Transverse colon (tissue), 4 donors: ENCODE measurements at regions not wholly inside any gene's neighbourhood (a gene's known extent, or its start where the extent isn't known, plus 50 kb on each side); places are given as distances from the start of the nearest gene placed in this dataset.

Source experiments
- EP300 ChIP-seq: sonication (generic); formaldehyde crosslinking; IDR thresholded peaks from one replicate; pipeline ENCODE4 v1.6.1; 2017; ENCODE audit warnings: antibody characterized with exemption, low read depth
- POLR2A ChIP-seq: fragments of 450-650 bp; IDR thresholded peaks from one replicate; pipeline ENCODE4 v1.6.1; 2016; ENCODE audit warnings: antibody characterized with exemption, mild to moderate bottlenecking, moderate library complexity
- POLR2AphosphoS5 ChIP-seq, 3 donors: sonication (generic); formaldehyde crosslinking; IDR thresholded peaks; one replicate each; pipeline ENCODE4 v1.6.1; 2016; ENCODE audit warnings: antibody characterized with exemption in 3 of 3
- TF ChIP-seq, protein P1 (sequence below), 5 experiments: fragments of 200-600 bp in 3 of 5; fragments of 450-650 bp in 2 of 5; sonication (generic) in 3 of 5; IDR thresholded peaks; 1 replicate in 2 of 5; 2 replicates in 3 of 5; pipeline ENCODE4 v1.5.1; 2016 to 2017; ENCODE audit warnings: antibody characterized with exemption in 5 of 5, inconsistent platforms in 3 of 5, mild to moderate bottlenecking in 2 of 5, moderate library complexity in 1 of 5

DNA sequence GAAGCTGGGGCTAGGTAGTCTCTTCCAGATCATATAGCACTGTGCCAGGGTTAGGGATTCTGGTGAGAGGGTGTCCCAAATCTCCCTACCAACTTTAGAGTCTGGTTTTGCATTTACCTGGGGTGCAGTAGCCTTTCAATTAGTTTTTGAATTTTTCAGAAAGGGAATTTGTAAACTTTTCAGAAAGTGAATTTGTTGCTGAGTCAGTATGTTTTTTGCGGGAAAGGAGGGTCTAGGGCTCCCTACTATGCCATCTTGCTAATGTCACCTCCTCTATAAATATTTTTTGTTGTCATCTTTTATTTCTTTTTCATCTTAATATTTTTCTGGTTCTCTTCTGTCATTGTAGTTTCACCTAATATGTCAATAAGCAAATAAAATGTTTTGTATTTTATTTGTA, 95.8 kb upstream of the FAM98A start:
- TF ChIP-seq EP300 (no peak), POLR2A (no peak), POLR2AphosphoS5 (IDR thresholded peaks at IDR 0.05) (no peak)
- TF ChIP-seq, protein P1, sequence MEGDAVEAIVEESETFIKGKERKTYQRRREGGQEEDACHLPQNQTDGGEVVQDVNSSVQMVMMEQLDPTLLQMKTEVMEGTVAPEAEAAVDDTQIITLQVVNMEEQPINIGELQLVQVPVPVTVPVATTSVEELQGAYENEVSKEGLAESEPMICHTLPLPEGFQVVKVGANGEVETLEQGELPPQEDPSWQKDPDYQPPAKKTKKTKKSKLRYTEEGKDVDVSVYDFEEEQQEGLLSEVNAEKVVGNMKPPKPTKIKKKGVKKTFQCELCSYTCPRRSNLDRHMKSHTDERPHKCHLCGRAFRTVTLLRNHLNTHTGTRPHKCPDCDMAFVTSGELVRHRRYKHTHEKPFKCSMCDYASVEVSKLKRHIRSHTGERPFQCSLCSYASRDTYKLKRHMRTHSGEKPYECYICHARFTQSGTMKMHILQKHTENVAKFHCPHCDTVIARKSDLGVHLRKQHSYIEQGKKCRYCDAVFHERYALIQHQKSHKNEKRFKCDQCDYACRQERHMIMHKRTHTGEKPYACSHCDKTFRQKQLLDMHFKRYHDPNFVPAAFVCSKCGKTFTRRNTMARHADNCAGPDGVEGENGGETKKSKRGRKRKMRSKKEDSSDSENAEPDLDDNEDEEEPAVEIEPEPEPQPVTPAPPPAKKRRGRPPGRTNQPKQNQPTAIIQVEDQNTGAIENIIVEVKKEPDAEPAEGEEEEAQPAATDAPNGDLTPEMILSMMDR (IDR thresholded peaks at IDR 0.05) = no peak
